Suprapubic skin (tissue), 3 donors: ENCODE measurements at regions not wholly inside any gene's neighbourhood (a gene's known extent, or its start where the extent isn't known, plus 50 kb on each side); places are given as distances from the start of the nearest gene placed in this dataset.

Experiments used
- CTCF ChIP-seq, 2 donors: fragments of 200-600 bp in 1 of 2; fragments of 450-650 bp in 1 of 2; sonication (generic) in 1 of 2; IDR thresholded peaks; one replicate each; pipeline ENCODE4 v1.5.1; 2016 to 2019; ENCODE audit warnings: antibody characterized with exemption in 2 of 2, mild to moderate bottlenecking in 1 of 2, moderate library complexity in 1 of 2
- EP300 ChIP-seq: sonication (generic); formaldehyde crosslinking; IDR thresholded peaks from one replicate; pipeline ENCODE4 v1.6.1; 2017; ENCODE audit warnings: antibody characterized with exemption
- POLR2A ChIP-seq, 2 donors: fragments of 450-650 bp; IDR thresholded peaks; one replicate each; pipeline ENCODE4 v1.6.1; 2017; ENCODE audit warnings: antibody characterized with exemption in 2 of 2, mild to moderate bottlenecking in 2 of 2, moderate library complexity in 2 of 2

DNA sequence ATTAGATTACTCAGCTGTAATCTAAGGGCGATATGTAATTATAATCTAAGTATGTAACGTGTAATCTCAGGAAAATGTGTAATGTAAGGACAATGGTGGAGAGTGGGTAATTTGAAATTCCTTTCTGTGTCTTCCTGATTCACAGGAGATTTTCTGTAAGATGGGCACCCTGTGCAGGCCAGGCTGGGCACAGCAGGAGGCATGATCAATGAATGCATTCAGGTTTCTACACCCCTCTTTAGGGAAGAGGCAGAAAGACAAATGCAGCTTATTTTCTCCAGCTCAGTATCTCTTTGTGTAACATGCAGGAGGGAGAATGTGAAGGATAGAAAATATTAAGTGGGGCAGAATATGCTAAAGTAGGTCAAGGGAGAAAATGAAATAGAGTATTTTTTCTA, 320.1 kb downstream of the PIK3C3 start:
- no peak for TF ChIP-seq EP300
- no peak for TF ChIP-seq POLR2A (IDR thresholded peaks at IDR 0.05)
- no peak for TF ChIP-seq CTCF (IDR thresholded peaks at IDR 0.05)
